Mesendoderm (in vitro differentiated cells): ENCODE measurements at regions not wholly inside any gene's neighbourhood (a gene's known extent, or its start where the extent isn't known, plus 50 kb on each side); places are given as distances from the start of the nearest gene placed in this dataset.
A peak's percentile ranks its signal among the peaks of the same experiment; 100 is the strongest.

Source experiments
- DNase-seq: peaks from one replicate; pipeline ENCODE4 v3.0.0; 2013
- H2AK5ac ChIP-seq: 2 replicates; pipeline ENCODE4 v1.6.1; 2013; ENCODE audit warnings: low read length, inconsistent platforms
- H2BK120ac ChIP-seq: 2 replicates; pipeline ENCODE4 v1.6.1; 2013; ENCODE audit warnings: low read depth, mild to moderate bottlenecking, low read length, moderate library complexity, mixed read lengths
- H2BK15ac ChIP-seq: replicated peaks from 2 replicates; pipeline ENCODE4 v1.6.1; 2013; ENCODE audit warnings: low read depth, mild to moderate bottlenecking, moderate library complexity
- H2BK5ac ChIP-seq: 2 replicates; pipeline ENCODE4 v1.6.1; 2013; ENCODE audit warnings: low read length, inconsistent platforms
- H3K18ac ChIP-seq: 2 replicates; pipeline ENCODE4 v1.6.1; 2013; ENCODE audit warnings: mild to moderate bottlenecking, low read length, mixed read lengths
- H3K23ac ChIP-seq: one replicate; pipeline ENCODE4 v1.6.1; 2013; ENCODE audit warnings: low read length
- H3K27ac ChIP-seq: 2 replicates; pipeline ENCODE4 v1.5.1; 2013; ENCODE audit warnings: low read depth, mild to moderate bottlenecking, inconsistent platforms, low read length, moderate library complexity
- H3K27me3 ChIP-seq: 2 replicates; pipeline ENCODE4 v1.6.1; 2013; ENCODE audit warnings: low read length, control low read depth, mild to moderate bottlenecking, inconsistent platforms; ENCODE audit not compliant: insufficient read depth, poor library complexity
- H3K36me3 ChIP-seq: 2 replicates; pipeline ENCODE4 v1.6.1; 2013; ENCODE audit warnings: low read length, inconsistent platforms; ENCODE audit not compliant: control insufficient read depth, insufficient read depth
- H3K4ac ChIP-seq: one replicate; pipeline ENCODE4 v1.6.1; 2013; ENCODE audit warnings: low read depth, mild to moderate bottlenecking, low read length, moderate library complexity
- H3K4me1 ChIP-seq: 2 replicates; pipeline ENCODE4 v1.6.1; 2013; ENCODE audit warnings: low read depth, low read length, inconsistent platforms; ENCODE audit not compliant: control insufficient read depth
- H3K4me2 ChIP-seq: 2 replicates; pipeline ENCODE4 v1.6.1; 2013; ENCODE audit warnings: low read length
- H3K4me3 ChIP-seq: 2 replicates; pipeline ENCODE4 v1.5.1; 2013; ENCODE audit warnings: mild to moderate bottlenecking, low read length
- H3K56ac ChIP-seq: one replicate; pipeline ENCODE4 v1.6.1; 2013; ENCODE audit warnings: low read length
- H3K79me1 ChIP-seq: 2 replicates; pipeline ENCODE4 v1.6.1; 2013; ENCODE audit warnings: low read length, inconsistent platforms
- H3K79me2 ChIP-seq: 2 replicates; pipeline ENCODE4 v1.6.1; 2013; ENCODE audit warnings: mild to moderate bottlenecking, low read length; ENCODE audit not compliant: control insufficient read depth, insufficient read depth
- H3K9ac ChIP-seq: 2 replicates; pipeline ENCODE4 v1.6.1; 2013; ENCODE audit warnings: low read length, inconsistent platforms
- H4K5ac ChIP-seq: one replicate; pipeline ENCODE4 v1.6.1; 2013; ENCODE audit warnings: low read length
- H4K8ac ChIP-seq: one replicate; pipeline ENCODE4 v1.6.1; 2013; ENCODE audit warnings: low read depth, mild to moderate bottlenecking, control low read depth, low read length, moderate library complexity
- WGBS: extraction: QIAGEN DNeasy Blood & Tissue Kit; methylation state at CpG from one replicate; pipeline ENCODE4 v1.1.7; 2013; ENCODE audit warnings: low lambda C conversion rate, missing lambda C conversion rate; ENCODE audit not compliant: insufficient coverage; ENCODE audit errors: extremely low coverage; 5-methylcytosine and 5-hydroxymethylcytosine counted together

DNA sequence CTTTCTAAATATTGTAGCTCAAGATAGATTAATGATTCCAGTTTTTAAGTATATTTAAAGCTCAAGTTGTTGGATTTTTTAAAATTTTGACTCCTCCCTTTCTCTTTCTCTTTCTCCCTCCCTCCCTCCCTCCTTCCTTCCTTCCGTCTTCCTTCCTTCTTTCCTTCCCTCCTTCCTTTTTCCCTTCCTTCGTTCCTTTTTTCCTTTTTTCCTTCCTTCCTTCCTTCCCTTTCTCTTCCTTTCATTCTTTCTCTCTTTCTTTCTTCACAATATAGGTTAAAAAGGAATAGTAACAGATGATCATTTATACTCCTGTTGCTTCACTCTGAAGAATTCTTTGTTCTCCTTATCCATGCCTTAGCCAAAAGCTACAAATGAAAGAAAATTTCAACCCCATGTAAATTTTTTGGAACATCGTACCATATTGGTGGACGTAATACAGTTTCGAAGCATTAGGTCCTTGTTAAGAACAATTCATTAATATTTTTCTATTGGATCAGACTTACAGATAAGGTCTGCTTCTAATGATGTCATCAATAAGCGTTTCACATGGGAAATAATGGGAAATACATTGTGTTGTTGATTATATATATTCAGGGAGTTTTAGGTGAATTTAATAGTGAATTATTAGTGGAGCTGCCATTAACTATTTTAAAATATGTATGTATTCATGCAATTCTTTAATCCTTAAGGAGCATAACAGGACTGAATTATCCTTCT lies 139.6 kb upstream of the SLC35B3 start:
- Histone ChIP-seq H4K8ac (no peak overlapping the region), H2BK15ac (no peak overlapping the region), H3K27ac (no peak overlapping the region), H3K4me2 (no peak overlapping the region), H4K5ac (no peak overlapping the region), H3K79me1 (no peaks in the 10 kb centered on the region), H3K56ac (no peak overlapping the region), H2BK120ac (no peak overlapping the region), H3K4me3 (no peak overlapping the region), H3K9ac (no peak overlapping the region), H2AK5ac (no peak overlapping the region), H3K27me3 (no peaks in the 10 kb centered on the region), H3K4ac (no peak overlapping the region), H3K23ac (no peak overlapping the region), H3K4me1 (no peaks in the 10 kb centered on the region), H3K18ac (no peak overlapping the region), H2BK5ac (no peak overlapping the region), H3K36me3 (no peaks in the 10 kb centered on the region), H3K79me2 (no peaks in the 10 kb centered on the region)
- DNase-seq, result no peak
- WGBS, result no CpG with 5 or more reads among the region's 6 CpGs

DNA sequence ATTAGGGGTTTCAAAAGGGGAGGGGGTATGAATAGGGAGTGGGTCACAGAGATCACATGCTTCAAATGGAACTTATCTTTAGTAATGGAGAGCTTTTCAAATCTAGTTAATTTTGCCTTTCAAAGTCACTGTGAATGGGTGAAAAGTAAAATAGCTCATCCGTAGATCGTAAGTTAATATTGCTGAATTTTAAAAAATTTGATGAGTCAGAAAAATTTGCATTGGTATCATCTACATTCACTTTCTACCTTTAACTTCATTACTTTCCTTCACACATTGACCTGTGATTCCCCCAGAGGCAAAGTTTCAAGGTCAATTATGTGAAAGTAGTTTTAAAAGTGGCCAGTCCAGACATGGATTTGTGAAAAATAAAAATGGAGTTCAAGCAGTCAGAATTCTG lies 139.0 kb upstream of the SLC35B3 start:
- H3K18ac ChIP-seq, result no peak overlapping the region
- WGBS, result no CpG with 5 or more reads among the region's 2 CpGs
- no peak overlapping the region for H3K4ac ChIP-seq
- H3K9ac ChIP-seq, result no peak overlapping the region
- H4K8ac ChIP-seq, result no peak overlapping the region
- H3K36me3 ChIP-seq, result no peaks in the 10 kb centered on the region
- H3K23ac ChIP-seq, result no peak overlapping the region
- no peak for DNase-seq
- no peak overlapping the region for H4K5ac ChIP-seq
- no peaks in the 10 kb centered on the region for H3K79me2 ChIP-seq
- no peak overlapping the region for H3K4me3 ChIP-seq
- H2BK5ac ChIP-seq, result no peak overlapping the region
- H3K4me1 ChIP-seq, result no peaks in the 10 kb centered on the region
- H3K27ac ChIP-seq, result no peak overlapping the region
- no peak overlapping the region for H2BK120ac ChIP-seq
- H3K4me2 ChIP-seq, result no peak overlapping the region
- H3K27me3 ChIP-seq, result no peaks in the 10 kb centered on the region
- no peak overlapping the region for H2AK5ac ChIP-seq
- no peak overlapping the region for H3K56ac ChIP-seq
- H2BK15ac ChIP-seq, result no peak overlapping the region
- H3K79me1 ChIP-seq, result no peaks in the 10 kb centered on the region

DNA sequence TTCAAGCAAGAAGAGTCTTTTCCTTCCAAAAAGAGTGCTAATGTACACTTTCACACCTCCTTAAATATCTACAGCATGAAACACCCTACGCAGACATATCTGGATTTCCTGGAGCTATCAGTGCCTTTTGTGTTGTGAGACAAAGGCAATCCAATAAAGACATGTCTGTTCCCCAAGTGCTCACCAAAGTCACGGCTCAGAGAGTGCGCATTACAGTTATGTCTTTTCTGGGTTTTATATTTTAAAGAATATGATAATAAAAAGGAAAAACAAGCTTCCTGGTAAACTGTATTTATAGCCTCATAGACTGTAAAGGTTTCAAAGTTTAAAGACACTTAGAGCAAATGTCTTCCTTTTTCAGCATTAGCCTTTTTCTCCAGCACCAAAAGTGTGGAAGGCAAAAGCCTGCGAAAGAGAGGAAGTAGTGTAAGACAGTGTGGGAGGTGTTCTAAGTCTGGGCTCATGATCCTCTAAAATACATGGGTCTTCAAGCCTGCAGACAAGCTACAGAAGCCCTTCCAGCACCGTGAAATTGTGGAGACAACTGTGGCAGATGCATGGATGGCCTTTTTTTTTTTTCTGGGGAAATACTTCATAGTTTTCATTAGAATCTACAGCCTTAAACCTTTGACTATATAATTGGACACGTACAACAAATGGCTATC lies 135.0 kb upstream of the SLC35B3 start:
- Histone ChIP-seq H2BK120ac (no peak overlapping the region), H3K9ac (no peak overlapping the region), H3K4ac (no peak overlapping the region), H2AK5ac (no peak overlapping the region), H3K4me1 (no peaks in the 10 kb centered on the region), H3K27ac (no peak overlapping the region), H3K79me1 (no peaks in the 10 kb centered on the region), H3K79me2 (no peaks in the 10 kb centered on the region), H4K8ac (no peak overlapping the region), H3K56ac (no peak overlapping the region), H4K5ac (no peak overlapping the region), H3K4me2 (no peak overlapping the region), H2BK15ac (no peak overlapping the region), H3K23ac (no peak overlapping the region), H3K18ac (peak overlapping the region; percentile 28), H2BK5ac (no peak overlapping the region), H3K36me3 (no peaks in the 10 kb centered on the region), H3K27me3 (no peaks in the 10 kb centered on the region), H3K4me3 (no peak overlapping the region)
- DNase-seq, result no peak
- no CpG with 5 or more reads among the region's 6 CpGs for WGBS

DNA sequence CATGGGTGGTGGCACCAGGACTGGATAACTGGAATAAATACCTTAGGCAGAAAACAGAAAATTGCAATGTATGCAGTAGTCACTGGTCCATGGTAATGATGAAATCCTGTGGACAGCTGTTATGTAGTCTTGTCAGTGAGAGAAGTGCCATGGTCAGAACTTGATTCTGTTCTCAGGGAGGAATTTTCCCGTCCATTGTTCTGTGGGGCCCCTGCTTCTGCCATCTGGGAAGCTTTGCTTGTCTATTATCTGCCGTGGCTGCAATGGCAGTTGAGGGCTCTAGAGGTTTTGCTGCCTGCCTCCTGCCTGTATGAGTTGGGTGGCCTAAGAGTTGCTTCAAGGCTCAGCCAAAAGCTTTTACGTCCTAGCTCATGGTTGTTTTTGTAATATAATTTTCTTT lies 126.8 kb upstream of the SLC35B3 start:
- Histone ChIP-seq H3K4me1 (no peaks in the 10 kb centered on the region), H2BK120ac (no peak overlapping the region), H3K23ac (no peak overlapping the region), H3K4ac (no peak overlapping the region), H2BK5ac (no peak overlapping the region), H4K8ac (no peak overlapping the region), H4K5ac (no peak overlapping the region), H3K79me2 (no peaks in the 10 kb centered on the region), H3K9ac (no peak overlapping the region), H3K18ac (no peak overlapping the region), H3K27me3 (no peaks in the 10 kb centered on the region), H3K79me1 (no peaks in the 10 kb centered on the region), H2AK5ac (no peak overlapping the region), H3K27ac (no peak overlapping the region), H3K4me2 (no peak overlapping the region), H2BK15ac (no peak overlapping the region), H3K4me3 (no peak overlapping the region), H3K36me3 (no peaks in the 10 kb centered on the region), H3K56ac (no peak overlapping the region)
- no CpG with 5 or more reads among the region's 3 CpGs for WGBS
- no peak for DNase-seq

DNA sequence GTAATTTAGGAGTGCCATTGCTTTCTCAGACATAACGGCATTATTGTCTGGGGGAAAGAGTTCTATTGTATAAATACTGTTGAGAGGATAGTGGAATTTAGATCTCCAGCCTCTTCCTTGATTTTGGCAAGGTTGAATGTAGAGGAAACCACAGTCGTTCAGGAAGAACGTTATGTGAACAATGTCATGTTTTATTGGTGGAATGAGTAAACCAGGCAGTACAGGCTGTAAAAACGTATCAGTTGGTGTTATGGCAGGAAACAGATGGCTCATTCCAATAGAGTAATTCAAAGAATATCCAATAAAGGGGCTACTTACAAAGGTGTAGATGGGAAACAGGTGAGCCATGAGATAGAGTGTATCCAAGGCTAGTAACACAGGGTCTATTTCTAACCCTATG lies 123.6 kb upstream of the SLC35B3 start:
- Histone ChIP-seq H2AK5ac (no peak overlapping the region), H3K4me1 (no peaks in the 10 kb centered on the region), H3K4me3 (no peak overlapping the region), H3K36me3 (no peaks in the 10 kb centered on the region), H3K79me1 (no peaks in the 10 kb centered on the region), H2BK120ac (no peak overlapping the region), H3K79me2 (no peaks in the 10 kb centered on the region), H2BK5ac (no peak overlapping the region), H3K4me2 (no peak overlapping the region), H3K23ac (no peak overlapping the region), H3K18ac (no peak overlapping the region), H3K27me3 (no peaks in the 10 kb centered on the region), H3K4ac (no peak overlapping the region), H3K56ac (no peak overlapping the region), H3K9ac (no peak overlapping the region), H4K8ac (no peak overlapping the region), H2BK15ac (no peak overlapping the region), H3K27ac (no peak overlapping the region), H4K5ac (no peak overlapping the region)
- no CpG with 5 or more reads among the region's 4 CpGs for WGBS
- DNase-seq, result no peak
